ENCODE measurements at regions not wholly inside any gene's neighbourhood (a gene's known extent, or its start where the extent isn't known, plus 50 kb on each side); places are given as distances from the start of the nearest gene placed in this dataset.

DNA sequence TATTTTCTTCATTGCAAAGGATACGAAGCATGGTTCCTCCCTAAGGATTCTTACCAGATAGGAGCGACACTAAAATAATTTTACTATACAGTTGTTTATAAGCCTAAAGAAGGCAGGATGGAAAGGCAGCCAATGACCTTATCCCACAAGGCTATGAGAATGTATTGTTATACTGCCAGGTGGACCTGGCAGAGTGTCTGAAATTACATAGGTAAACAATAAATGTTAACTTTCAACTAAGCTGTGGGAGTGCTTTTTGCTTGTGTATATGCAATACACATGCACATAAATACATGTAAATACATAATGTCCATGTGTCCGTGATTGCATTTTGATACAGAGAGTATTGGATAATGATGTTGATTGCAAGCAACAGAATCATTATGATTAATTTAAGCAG is 850.6 kb downstream of the CENPC start:
- no peak for DNase-seq (ENCODE audit: low read depth)

DNA sequence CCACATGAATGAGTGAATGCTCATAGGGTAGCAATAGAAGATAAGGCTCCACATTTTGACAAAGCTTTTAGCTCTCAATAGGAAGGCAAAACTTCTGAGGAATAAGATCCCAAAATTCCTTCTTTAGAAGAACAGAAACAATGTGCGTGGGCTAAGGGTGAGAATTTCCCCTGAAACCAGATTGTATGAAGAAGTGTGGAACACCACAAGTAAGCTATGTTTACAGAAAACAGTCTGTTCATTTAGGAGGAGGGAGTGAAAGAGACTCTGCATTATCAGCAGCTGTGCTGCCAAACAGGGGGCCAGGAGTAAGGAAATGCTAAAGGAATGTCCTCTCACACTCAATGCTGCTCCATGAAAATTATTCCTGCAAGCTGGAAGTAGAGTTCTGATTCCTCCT is 851.6 kb downstream of the CENPC start:
- DNase-seq (ENCODE audit: low read depth): no peak

DNA sequence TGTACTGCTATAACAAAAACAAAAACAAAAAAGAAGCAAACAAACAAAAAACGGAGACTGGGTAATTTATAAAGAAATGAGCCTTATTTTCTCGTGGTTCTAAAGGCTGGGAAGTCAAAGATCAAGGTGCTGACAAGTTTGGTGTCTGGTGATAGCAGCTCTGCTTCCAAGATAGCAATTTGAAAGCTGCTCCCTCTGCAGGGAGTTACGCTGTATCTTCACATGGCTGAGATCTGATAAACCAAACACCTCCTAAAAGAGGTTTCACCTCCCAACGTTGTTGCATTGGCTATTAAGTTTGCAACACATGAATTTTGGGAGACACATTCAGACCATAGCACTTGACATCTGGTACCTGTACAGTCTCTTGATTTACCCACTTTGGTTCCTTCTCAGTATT is 854.2 kb downstream of the CENPC start:
- DNase-seq (ENCODE audit: low read depth): peak; percentile 25

- peak; percentile 67 for DNase-seq (ENCODE audit: low read depth)
Observed at GRCh38 chr4:66688674-66689073, 856.6 kb downstream of the CENPC start.

- DNase-seq (ENCODE audit: low read depth): no peak
Observed at GRCh38 chr4:66687459-66687858, 857.8 kb downstream of the CENPC start.

DNA sequence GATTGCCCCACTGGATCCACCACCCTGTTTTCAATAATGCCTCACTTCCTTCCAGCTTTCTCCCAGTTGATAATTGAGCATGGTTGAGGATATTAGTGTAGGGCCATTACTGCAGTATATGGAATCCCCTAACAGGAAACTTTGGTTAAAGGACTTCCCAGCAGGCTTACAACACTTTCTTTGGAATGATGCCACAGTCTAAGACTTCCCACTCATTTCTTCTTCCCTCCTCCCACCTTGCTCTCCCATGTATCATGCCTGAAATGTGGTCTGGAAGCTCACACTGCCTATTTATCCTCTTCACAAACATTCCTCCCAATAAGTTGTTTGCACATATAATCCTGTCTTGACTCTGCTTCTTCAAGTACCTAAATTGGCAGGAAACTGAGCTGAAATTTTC is 863.3 kb downstream of the CENPC start:
- DNase-seq (ENCODE audit: low read depth): peak; percentile 43

DNA sequence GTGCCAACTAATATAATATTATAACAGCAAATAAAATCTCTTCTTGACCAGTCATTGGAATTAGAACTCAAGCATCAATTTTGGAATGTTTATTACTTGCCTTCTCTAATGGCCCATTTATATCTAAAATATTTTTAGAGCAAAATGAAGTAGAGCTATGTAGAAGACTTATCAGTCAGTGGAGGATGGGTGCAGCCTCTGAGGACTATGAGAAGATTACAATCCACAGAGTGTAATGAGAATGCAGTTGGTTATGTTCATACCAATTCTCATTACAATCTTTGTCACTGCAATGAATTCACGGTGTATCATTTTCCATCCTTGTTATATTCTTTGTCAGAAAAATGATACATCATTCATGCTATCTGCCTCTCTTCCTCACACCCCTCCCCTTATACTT is 878.1 kb downstream of the CENPC start:
- DNase-seq (ENCODE audit: low read depth): no peak

GRCh38 chr4:66662620-66663019 is 882.7 kb downstream of the CENPC start:
- DNase-seq (ENCODE audit: low read depth): no peak

DNA sequence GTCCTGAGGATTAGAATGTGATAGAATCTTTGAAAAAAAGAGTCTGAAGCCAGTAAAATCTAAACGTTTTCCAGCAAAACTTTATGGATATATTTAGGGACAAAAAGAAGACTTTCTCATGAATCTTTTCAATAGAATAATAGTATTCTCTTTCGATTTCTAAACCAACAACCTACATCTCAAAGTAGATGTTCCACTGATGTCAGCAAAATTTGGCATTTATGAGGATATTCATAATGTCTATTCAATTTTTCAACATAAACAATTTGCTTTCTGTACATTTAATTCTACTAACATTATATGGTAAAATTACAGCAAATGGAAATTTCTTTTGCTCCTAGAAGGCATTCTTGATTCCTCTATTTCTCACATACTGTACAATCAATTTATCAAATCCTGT is 886.5 kb downstream of the CENPC start:
- DNase-seq (ENCODE audit: low read depth): no peak

- no peak for DNase-seq (ENCODE audit: low read depth)
Observed at GRCh38 chr4:66655505-66655904, 889.8 kb downstream of the CENPC start.

DNA sequence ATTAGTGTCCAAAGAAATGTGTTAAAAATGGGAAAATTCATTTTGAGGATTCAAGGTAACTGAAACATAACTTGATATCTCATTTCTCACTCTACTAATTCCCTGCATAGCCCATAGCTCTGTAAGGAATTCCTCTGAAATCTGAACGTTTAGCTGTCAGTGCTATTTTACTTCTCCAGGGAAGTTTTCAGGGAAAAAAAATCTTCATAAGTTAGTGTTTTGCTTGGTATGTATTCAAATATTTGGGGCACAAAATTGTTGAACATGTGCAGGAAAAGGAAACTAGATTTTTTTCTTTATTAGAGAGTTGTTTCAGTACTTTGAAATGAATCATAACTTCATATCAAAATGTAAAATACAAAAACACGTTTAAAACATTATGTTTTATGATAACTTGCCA is 891.4 kb downstream of the CENPC start:
- DNase-seq (ENCODE audit: low read depth): no peak

- DNase-seq (ENCODE audit: low read depth): no peak
Observed at GRCh38 chr4:66649236-66649635, 896.1 kb downstream of the CENPC start.

GRCh38 chr4:66647926-66648325 is 897.4 kb downstream of the CENPC start:
- DNase-seq (ENCODE audit: low read depth): no peak

DNA sequence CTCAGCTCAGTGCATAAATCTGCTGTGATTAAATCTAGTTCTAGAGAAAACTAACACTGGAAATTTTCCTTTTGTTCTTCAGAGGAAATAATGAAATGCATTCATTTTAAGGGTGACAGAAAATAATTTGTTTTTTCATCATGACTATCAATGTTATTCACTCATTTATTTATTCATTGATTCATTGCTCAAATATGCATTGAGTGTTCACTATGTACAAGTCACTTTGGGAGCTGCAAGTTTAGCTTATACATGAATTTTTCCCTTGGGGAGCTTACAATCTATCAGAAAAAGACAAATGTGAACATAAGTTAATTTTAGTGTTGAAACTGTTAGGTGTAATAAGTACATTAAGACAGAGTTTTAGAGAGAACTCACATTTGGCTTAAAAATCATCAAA is 897.8 kb downstream of the CENPC start:
- DNase-seq (ENCODE audit: low read depth): no peak

DNA sequence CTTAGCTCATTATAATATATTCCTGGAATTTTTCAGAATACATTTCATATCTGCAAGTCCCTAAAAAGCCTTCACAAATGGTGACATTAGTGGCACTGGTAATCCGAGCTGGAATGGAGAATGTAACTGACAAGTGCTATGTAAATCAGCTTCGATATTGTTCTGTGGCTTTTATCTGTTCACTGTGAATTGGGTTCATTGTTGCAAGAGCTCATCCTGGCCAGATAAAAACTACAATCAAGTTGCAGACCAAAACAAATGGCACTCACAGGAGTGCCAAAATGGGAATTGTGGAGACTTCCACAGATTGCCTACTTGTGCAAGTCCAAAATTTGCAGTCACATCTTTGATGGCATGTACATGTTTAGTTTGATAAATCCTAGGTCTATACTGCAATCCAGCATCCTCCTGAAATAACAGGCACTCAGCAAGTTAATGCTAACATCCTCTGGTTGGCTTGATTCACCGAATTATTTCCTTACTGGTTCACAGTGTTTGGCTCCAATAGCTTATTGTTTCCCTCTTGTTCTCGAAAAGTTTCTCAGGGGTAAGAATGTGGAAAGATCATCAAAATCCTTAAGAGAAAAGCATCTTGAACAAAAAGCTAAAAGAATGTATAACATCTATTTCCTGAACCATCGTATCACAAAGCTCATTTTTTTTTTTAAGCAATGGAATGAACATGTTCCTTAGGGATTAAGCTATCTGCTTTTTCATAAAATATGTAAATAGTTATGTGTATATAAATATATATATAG is 904.9 kb downstream of the CENPC start:
- no peak for DNase-seq (ENCODE audit: low read depth)

DNA sequence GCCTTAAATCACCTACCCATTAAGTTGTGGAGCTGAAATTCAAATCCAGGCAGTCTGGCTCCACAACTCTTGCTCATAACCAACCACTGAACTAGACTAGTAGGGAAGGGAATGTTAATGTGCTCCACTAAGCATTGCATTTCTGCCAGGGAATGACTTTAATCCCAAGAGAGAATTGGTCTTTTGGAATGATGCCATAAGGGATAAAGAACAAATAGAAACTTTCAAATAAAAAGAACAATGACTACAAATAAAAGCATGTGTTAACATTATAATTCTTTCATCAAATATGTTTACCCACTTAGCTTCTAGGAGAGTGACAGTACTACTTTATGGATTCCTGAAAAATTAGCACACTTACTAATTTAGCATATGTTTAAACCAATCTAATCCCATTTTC is 905.9 kb downstream of the CENPC start:
- peak; percentile 15 for DNase-seq (ENCODE audit: low read depth)

DNA sequence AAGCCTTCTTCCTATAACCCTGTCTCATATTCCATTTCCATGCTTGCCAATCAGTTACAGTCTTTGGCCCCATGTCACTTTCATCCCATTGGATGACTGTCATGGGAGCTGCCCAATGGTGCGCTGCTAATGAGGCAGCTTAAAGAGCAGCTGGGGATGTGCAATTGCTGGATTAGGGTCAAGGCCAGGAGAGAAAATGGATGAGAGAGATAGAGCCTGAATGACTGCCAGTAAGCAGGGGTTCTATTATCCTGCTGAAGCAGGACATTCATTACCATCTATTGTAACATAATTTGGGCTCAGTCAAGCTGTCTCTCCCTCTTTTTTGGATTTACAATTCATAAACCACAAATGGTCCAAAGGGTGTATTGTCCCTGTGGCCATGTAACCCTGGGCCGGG is 909.0 kb downstream of the CENPC start:
- no peak for DNase-seq (ENCODE audit: low read depth)

- DNase-seq (ENCODE audit: low read depth): no peak
Observed at GRCh38 chr4:66633477-66633876, 911.8 kb downstream of the CENPC start.

DNA sequence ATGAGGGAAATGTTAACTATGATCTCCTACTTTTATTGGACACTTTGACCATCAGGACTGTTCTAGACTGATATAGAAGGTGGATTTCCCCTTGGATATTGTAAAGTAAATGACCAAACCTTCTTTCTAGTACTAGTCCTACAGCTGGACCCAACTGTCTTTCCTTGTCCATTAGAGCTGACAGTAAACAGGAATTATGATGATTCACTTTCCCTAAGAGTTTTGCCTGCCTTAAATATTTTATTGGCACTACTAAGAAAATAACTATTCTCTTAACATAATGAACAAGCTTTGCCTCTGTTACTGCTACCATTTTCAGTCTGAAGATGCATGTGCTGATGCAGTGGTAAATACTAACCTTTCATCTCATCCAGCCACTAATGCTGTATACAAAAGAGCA is 915.4 kb downstream of the CENPC start:
- no peak for DNase-seq (ENCODE audit: low read depth)

- no peak for DNase-seq (ENCODE audit: low read depth)
Observed at GRCh38 chr4:66628146-66628545, 917.2 kb downstream of the CENPC start.

DNA sequence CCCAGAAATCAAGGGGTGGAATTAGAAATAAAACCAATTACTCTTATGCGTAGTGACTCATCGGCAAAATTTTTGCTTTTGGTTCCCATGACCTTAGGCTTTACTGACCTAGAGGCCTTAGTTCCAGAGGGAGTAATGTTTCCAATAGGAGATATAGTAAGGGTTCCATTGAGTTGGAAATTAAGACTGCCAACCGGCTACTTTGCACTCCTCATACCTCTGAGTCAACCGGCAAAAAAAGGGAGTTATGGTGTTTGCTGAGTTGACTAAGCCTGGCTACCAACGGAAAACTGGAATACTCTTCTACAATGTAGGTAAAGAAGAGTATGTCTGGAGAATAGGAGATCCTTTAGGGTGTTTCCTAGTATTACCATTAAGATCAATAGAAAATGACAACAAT is 919.8 kb downstream of the CENPC start:
- no peak for DNase-seq (ENCODE audit: low read depth)

- peak; percentile 25 for DNase-seq (ENCODE audit: low read depth)
Observed at GRCh38 chr4:66613591-66613990, 931.7 kb downstream of the CENPC start.

- no peak for DNase-seq (ENCODE audit: low read depth)
Observed at GRCh38 chr4:66609014-66609413, 936.3 kb downstream of the CENPC start.

GRCh38 chr4:66606908-66607307 is 936.6 kb upstream of the EPHA5 start:
- DNase-seq (ENCODE audit: low read depth): no peak
